ENCODE measurements at regions not wholly inside any gene's neighbourhood (a gene's known extent, or its start where the extent isn't known, plus 50 kb on each side); places are given as distances from the start of the nearest gene placed in this dataset.
"Not testable (repeated sequence)": the region's sequence is repeated elsewhere in the genome, so short reads cannot be mapped to it uniquely, and the experiment has no call there.

GRCh38 chrY:17484157-17484556 lies 395.9 kb downstream of the CDY2B start:
- H3K9ac ChIP-seq (replicated peaks; ENCODE audit: extremely low read depth, insufficient read depth, low read length); CTCF ChIA-PET; H3K9me3 ChIP-seq (replicated peaks; ENCODE audit: control insufficient read depth, insufficient read depth, low read length); DNase-seq (ENCODE audit: low read depth, low spot score); POLR2A ChIA-PET; H4K20me1 ChIP-seq (replicated peaks; ENCODE audit: control insufficient read depth, extremely low read depth, insufficient read depth, low read length); H3K4me1 ChIP-seq (ENCODE audit: control insufficient read depth, extremely low read depth, insufficient read depth, low read length); BruUV-seq (replicated peaks); H3K27me3 ChIP-seq (ENCODE audit: control insufficient read depth in 2 of 2, insufficient read depth in 2 of 2, low read length in 2 of 2); intact Hi-C loops (cut with micrococcal nuclease); H3K4me3 ChIP-seq (replicated peaks in 1 of 3; ENCODE audit: insufficient read depth in 1 of 3, low read depth in 1 of 3, low read length in 3 of 3); H3K27ac ChIP-seq (ENCODE audit: insufficient read depth, low read depth, low read length); H3K9me1 ChIP-seq (replicated peaks; ENCODE audit: control insufficient read depth, extremely low read depth, insufficient read depth, low read length); FAIRE-seq; H3K79me2 ChIP-seq (ENCODE audit: control insufficient read depth, insufficient read depth, low read length); H3K36me3 ChIP-seq (ENCODE audit: control insufficient read depth in 2 of 2, extremely low read depth in 1 of 2, insufficient read depth in 2 of 2, low read length in 2 of 2); dilution Hi-C loops (cut with MboI; ENCODE audit: extremely low pct_ligation_motif_present, low sequenced_read_pairs); H2AFZ ChIP-seq (ENCODE audit: low read depth, low read length); H3K4me2 ChIP-seq (ENCODE audit: insufficient read depth, low read length): not testable (repeated sequence)

DNA sequence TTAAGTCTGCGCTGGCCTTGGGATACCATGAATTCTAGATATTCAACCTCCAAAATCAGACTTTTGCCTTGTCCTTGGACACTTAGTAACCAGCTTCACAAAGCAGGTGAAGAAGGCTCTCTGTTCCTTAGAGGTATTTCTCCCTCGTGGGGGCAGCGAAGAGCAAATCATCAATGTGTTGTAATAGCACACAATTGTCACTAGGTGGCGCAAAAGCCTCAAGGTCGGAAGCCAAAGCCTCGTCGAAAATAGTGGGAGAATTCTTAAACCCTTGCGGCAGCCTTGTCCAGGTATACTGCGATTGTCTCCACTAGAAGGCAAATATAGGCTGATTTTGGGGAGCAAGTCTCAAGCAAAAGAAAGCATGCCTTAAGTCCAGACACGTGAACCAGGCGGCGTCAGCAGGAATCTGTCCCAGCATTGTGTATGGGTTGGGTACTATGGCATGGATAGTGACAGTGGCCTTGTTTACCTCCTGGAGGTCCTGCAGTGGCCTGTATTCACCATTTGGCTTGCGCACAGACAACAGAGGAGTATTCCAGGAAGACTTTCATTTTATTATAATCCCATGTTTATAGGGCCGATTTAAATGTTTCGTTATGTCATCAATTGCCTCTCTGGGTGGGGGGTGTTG lies 398.5 kb downstream of the CDY2B start:
- DNase-seq (ENCODE audit: low read depth, low spot score); H3K9ac ChIP-seq (replicated peaks; ENCODE audit: extremely low read depth, insufficient read depth, low read length); H3K79me2 ChIP-seq (ENCODE audit: control insufficient read depth, insufficient read depth, low read length); H3K9me3 ChIP-seq (replicated peaks; ENCODE audit: control insufficient read depth, insufficient read depth, low read length); H3K4me1 ChIP-seq (ENCODE audit: control insufficient read depth, extremely low read depth, insufficient read depth, low read length); H3K27ac ChIP-seq (ENCODE audit: insufficient read depth, low read depth, low read length); H3K27me3 ChIP-seq (ENCODE audit: control insufficient read depth in 2 of 2, insufficient read depth in 2 of 2, low read length in 2 of 2); intact Hi-C loops (cut with micrococcal nuclease); dilution Hi-C loops (cut with MboI; ENCODE audit: extremely low pct_ligation_motif_present, low sequenced_read_pairs); H3K4me3 ChIP-seq (replicated peaks in 1 of 3; ENCODE audit: insufficient read depth in 1 of 3, low read depth in 1 of 3, low read length in 3 of 3); H3K4me2 ChIP-seq (ENCODE audit: insufficient read depth, low read length); H4K20me1 ChIP-seq (replicated peaks; ENCODE audit: control insufficient read depth, extremely low read depth, insufficient read depth, low read length); H2AFZ ChIP-seq (ENCODE audit: low read depth, low read length); H3K9me1 ChIP-seq (replicated peaks; ENCODE audit: control insufficient read depth, extremely low read depth, insufficient read depth, low read length); CTCF ChIA-PET; BruUV-seq (replicated peaks); POLR2A ChIA-PET; H3K36me3 ChIP-seq (ENCODE audit: control insufficient read depth in 2 of 2, extremely low read depth in 1 of 2, insufficient read depth in 2 of 2, low read length in 2 of 2): not testable (repeated sequence)
- FAIRE-seq, result peak; percentile 81

DNA sequence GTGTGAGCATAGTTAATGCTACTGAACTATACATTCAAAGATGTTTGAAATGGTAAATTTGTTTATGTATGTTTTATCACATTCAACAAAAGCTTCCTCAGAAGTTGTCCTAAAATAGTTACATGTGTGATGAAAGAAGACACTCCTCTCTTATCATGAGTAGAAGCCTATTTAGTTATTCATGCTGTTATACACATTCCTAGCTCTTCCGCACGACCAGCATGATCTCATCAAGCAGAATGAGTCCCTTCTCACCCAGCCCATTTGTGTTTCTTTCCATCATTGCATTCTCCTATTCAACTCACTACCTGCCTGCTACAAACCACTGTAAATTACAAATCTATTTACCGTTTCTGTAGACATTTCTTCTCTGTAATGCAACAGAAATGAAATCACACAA lies 408.0 kb downstream of the CDY2B start:
- dilution Hi-C loops (cut with MboI; ENCODE audit: extremely low pct_ligation_motif_present, low sequenced_read_pairs); POLR2A ChIA-PET: not testable (repeated sequence)

DNA sequence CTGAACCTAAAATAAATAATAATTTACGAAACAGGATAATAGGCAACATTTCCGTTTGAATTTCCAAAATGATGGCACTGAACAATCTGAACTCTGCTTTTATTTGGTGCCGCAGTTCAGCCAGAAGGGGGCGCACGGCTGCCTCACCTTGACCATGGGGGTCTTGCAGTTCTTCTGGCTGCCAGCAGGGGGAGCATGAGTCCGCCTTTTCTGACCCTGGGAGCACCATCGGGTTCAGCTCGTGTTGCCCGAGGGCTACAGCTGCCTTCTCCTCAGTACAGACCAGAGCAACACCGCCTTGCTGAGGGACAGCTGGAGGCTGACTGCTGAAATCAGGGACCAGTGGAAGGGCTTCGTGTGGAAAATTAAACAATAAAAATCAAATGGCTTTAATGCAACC lies 420.3 kb downstream of the CDY2B start:
- H3K9ac ChIP-seq (replicated peaks; ENCODE audit: extremely low read depth, insufficient read depth, low read length); H2AFZ ChIP-seq (ENCODE audit: low read depth, low read length); H3K36me3 ChIP-seq (ENCODE audit: control insufficient read depth in 2 of 2, extremely low read depth in 1 of 2, insufficient read depth in 2 of 2, low read length in 2 of 2); H3K79me2 ChIP-seq (ENCODE audit: control insufficient read depth, insufficient read depth, low read length); H3K9me1 ChIP-seq (replicated peaks; ENCODE audit: control insufficient read depth, extremely low read depth, insufficient read depth, low read length); intact Hi-C loops (cut with micrococcal nuclease); H3K4me2 ChIP-seq (ENCODE audit: insufficient read depth, low read length); dilution Hi-C loops (cut with MboI; ENCODE audit: extremely low pct_ligation_motif_present, low sequenced_read_pairs); POLR2A ChIA-PET; H3K9me3 ChIP-seq (replicated peaks; ENCODE audit: control insufficient read depth, insufficient read depth, low read length); CTCF ChIA-PET; H3K4me1 ChIP-seq (ENCODE audit: control insufficient read depth, extremely low read depth, insufficient read depth, low read length); H4K20me1 ChIP-seq (replicated peaks; ENCODE audit: control insufficient read depth, extremely low read depth, insufficient read depth, low read length); H3K27ac ChIP-seq (ENCODE audit: insufficient read depth, low read depth, low read length); H3K4me3 ChIP-seq (replicated peaks in 1 of 3; ENCODE audit: insufficient read depth in 1 of 3, low read depth in 1 of 3, low read length in 3 of 3); BruUV-seq (replicated peaks); H3K27me3 ChIP-seq (ENCODE audit: control insufficient read depth in 2 of 2, insufficient read depth in 2 of 2, low read length in 2 of 2); DNase-seq (ENCODE audit: low read depth, low spot score): not testable (repeated sequence)
- FAIRE-seq, result peak; percentile 42

More for the DNA sequence above, 408.0 kb downstream of the CDY2B start:
- FAIRE-seq; CTCF ChIA-PET; H2AFZ ChIP-seq (ENCODE audit: low read depth, low read length); DNase-seq (ENCODE audit: low read depth, low spot score); H3K79me2 ChIP-seq (ENCODE audit: control insufficient read depth, insufficient read depth, low read length); H3K27ac ChIP-seq (ENCODE audit: insufficient read depth, low read depth, low read length); H3K4me3 ChIP-seq (replicated peaks in 1 of 3; ENCODE audit: insufficient read depth in 1 of 3, low read depth in 1 of 3, low read length in 3 of 3); BruUV-seq (replicated peaks); H3K9me1 ChIP-seq (replicated peaks; ENCODE audit: control insufficient read depth, extremely low read depth, insufficient read depth, low read length); H3K27me3 ChIP-seq (ENCODE audit: control insufficient read depth in 2 of 2, insufficient read depth in 2 of 2, low read length in 2 of 2); H3K9ac ChIP-seq (replicated peaks; ENCODE audit: extremely low read depth, insufficient read depth, low read length); H3K4me1 ChIP-seq (ENCODE audit: control insufficient read depth, extremely low read depth, insufficient read depth, low read length); H3K9me3 ChIP-seq (replicated peaks; ENCODE audit: control insufficient read depth, insufficient read depth, low read length); H3K4me2 ChIP-seq (ENCODE audit: insufficient read depth, low read length); intact Hi-C loops (cut with micrococcal nuclease); H4K20me1 ChIP-seq (replicated peaks; ENCODE audit: control insufficient read depth, extremely low read depth, insufficient read depth, low read length); H3K36me3 ChIP-seq (ENCODE audit: control insufficient read depth in 2 of 2, extremely low read depth in 1 of 2, insufficient read depth in 2 of 2, low read length in 2 of 2): not testable (repeated sequence)
